Lower leg skin (tissue), 3 donors: ENCODE measurements at regions not wholly inside any gene's neighbourhood (a gene's known extent, or its start where the extent isn't known, plus 50 kb on each side); places are given as distances from the start of the nearest gene placed in this dataset.

ENCODE experiments used
- POLR2A ChIP-seq, 2 donors: fragments of 450-650 bp; IDR thresholded peaks; one replicate each; pipeline ENCODE4 v1.6.1; 2016 to 2017; ENCODE audit warnings: antibody characterized with exemption in 2 of 2, mild to moderate bottlenecking in 1 of 2, moderate library complexity in 1 of 2
- TF ChIP-seq, protein P1 (sequence below), 3 donors: fragments of 450-650 bp; IDR thresholded peaks; one replicate each; pipeline ENCODE4 v1.5.1; 2016; ENCODE audit warnings: antibody characterized with exemption in 3 of 3, mild to moderate bottlenecking in 3 of 3, moderate library complexity in 2 of 3

DNA sequence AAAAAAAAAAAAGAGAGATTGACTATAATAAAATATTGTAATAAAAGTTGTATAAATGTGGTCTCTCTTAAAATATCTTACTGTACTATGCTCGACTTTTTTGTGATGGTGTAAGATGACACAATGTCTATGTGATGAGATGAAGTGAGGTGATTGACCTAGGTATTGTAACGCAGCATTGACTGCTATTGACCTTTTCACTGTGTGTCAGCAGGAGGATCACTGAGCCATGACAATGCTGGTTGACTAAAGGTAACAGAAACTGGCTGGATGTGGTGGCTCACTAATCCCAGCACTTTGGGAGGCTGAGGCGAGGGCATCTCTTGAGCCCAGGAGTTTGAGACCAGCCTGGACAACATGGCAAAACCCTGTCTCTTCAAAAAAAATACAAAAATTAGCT is 78.6 kb upstream of the MYO10 start:
- TF ChIP-seq, protein P1, sequence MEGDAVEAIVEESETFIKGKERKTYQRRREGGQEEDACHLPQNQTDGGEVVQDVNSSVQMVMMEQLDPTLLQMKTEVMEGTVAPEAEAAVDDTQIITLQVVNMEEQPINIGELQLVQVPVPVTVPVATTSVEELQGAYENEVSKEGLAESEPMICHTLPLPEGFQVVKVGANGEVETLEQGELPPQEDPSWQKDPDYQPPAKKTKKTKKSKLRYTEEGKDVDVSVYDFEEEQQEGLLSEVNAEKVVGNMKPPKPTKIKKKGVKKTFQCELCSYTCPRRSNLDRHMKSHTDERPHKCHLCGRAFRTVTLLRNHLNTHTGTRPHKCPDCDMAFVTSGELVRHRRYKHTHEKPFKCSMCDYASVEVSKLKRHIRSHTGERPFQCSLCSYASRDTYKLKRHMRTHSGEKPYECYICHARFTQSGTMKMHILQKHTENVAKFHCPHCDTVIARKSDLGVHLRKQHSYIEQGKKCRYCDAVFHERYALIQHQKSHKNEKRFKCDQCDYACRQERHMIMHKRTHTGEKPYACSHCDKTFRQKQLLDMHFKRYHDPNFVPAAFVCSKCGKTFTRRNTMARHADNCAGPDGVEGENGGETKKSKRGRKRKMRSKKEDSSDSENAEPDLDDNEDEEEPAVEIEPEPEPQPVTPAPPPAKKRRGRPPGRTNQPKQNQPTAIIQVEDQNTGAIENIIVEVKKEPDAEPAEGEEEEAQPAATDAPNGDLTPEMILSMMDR (IDR thresholded peaks at IDR 0.05), result no peak
- TF ChIP-seq POLR2A (IDR thresholded peaks at IDR 0.05), result no peak
